Esophagus squamous epithelium (tissue), 4 donors: ENCODE measurements at regions not wholly inside any gene's neighbourhood (a gene's known extent, or its start where the extent isn't known, plus 50 kb on each side); places are given as distances from the start of the nearest gene placed in this dataset.

ENCODE experiments used
- POLR2A ChIP-seq, 4 donors: fragments of 450-650 bp; IDR thresholded peaks; one replicate each; pipeline ENCODE4 v1.6.1; 2017; ENCODE audit warnings: antibody characterized with exemption in 4 of 4, mild to moderate bottlenecking in 4 of 4, moderate library complexity in 3 of 4
- TF ChIP-seq, protein P1 (sequence below), 6 experiments: fragments of 450-650 bp in 4 of 6; fragments of 200-600 bp in 2 of 6; sonication (generic) in 2 of 6; IDR thresholded peaks; one replicate each; pipeline ENCODE4 v1.5.1; 2016 to 2019; ENCODE audit warnings: antibody characterized with exemption in 6 of 6, mild to moderate bottlenecking in 4 of 6, moderate library complexity in 4 of 6

DNA sequence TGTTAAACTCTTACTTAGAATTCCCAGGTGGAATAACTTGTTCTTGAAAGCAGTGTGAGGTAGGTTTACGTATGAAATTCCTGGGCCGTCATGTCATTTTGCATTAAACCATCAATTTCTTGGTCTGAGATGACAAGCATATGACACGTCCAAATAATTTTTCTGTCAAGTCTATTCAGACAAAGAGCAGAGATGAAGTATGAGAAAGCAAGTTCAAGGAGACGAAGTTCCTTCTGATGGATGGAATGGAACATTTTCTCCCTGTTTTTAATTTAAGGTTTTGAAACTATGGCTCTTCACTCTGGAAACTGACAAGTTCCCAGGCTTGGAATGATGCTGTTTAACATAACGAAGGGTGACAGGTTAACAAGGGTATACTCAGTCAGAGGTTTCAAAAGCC lies 252.8 kb upstream of the SFRP2 start:
- TF ChIP-seq, protein P1, sequence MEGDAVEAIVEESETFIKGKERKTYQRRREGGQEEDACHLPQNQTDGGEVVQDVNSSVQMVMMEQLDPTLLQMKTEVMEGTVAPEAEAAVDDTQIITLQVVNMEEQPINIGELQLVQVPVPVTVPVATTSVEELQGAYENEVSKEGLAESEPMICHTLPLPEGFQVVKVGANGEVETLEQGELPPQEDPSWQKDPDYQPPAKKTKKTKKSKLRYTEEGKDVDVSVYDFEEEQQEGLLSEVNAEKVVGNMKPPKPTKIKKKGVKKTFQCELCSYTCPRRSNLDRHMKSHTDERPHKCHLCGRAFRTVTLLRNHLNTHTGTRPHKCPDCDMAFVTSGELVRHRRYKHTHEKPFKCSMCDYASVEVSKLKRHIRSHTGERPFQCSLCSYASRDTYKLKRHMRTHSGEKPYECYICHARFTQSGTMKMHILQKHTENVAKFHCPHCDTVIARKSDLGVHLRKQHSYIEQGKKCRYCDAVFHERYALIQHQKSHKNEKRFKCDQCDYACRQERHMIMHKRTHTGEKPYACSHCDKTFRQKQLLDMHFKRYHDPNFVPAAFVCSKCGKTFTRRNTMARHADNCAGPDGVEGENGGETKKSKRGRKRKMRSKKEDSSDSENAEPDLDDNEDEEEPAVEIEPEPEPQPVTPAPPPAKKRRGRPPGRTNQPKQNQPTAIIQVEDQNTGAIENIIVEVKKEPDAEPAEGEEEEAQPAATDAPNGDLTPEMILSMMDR (IDR thresholded peaks at IDR 0.05): no peak
- TF ChIP-seq POLR2A (IDR thresholded peaks at IDR 0.05): no peak
